Hematopoietic multipotent progenitor cell (in vitro differentiated cells): ENCODE measurements at regions not wholly inside any gene's neighbourhood (a gene's known extent, or its start where the extent isn't known, plus 50 kb on each side); places are given as distances from the start of the nearest gene placed in this dataset.
"Not testable (repeated sequence)": the region's sequence is repeated elsewhere in the genome, so short reads cannot be mapped to it uniquely, and the experiment has no call there.

Source experiments
- DNase-seq, 3 donors: peaks; one replicate each; pipeline ENCODE4 v3.0.0-alpha.2; 2011 to 2015; ENCODE audit warnings: low read depth in 2 of 3, low spot score in 2 of 3

DNA sequence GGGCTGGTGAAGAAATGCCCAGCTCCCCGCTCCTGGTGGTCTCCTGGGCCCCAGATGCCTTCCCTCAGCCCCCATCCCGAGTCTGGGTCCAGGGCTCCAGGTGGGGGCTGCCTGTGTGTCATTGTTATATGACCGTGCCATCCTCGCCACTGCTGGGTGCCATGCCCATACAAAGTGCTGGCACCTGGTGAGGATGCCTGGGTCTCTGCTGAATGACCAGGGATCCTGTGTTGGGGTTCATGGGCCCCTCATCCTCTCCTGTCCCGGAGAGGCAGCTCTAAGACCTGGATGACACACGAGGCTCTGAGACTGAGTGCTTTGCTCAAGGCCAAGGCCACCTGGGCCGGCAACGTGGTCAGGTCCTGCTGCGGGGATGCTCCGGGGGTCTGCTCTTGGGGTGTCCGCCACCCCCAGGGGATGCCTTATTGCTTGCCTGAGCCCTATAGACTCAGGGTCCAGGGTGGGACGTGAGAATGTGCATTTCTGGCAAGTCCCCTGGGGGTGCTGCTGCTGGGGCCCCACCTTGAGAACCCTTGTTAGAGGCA lies 206.9 kb downstream of the LAT start:
- DNase-seq = not testable (repeated sequence)

DNA sequence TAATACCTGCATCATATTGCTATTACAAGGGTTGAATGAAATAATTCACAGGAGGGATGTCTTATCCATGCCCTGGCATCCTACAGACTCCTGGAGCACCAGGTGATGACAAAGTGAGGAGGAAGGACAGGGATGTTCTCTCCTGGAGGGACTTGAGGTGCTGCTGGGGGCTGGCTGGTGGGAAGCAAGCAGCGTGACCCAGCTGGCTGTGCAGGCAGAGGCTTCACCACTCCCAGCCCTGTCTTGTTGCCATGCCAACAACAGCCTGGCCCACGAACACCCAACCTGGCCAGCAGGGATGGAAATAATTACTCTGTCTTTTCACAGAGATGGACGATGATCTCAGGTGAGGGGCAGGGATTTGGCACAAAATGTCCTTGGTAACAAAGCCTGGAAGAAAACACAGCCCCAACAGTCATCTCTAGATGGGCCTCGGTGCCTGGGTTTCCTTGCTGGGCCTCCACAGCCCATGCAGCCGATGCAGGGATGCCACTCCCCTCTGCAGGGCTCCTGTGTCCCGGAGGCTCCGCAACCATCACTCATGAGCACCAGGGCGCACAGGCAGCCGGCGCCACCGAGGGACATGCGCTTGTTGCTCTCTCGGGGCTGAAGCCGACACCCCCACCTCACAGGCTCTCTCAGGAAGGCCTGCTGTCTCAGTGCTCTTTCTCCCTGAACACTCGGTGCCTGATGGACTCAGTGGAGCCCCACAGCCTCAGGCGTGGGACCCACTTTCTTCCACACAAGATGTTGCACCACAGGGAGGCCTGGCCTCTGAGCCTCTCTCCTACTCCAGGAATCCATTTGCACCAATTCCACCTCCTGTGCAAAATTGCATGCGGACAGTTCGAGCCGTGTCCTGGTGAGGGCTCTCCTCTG lies 205.9 kb downstream of the LAT start:
- not testable (repeated sequence) for DNase-seq

DNA sequence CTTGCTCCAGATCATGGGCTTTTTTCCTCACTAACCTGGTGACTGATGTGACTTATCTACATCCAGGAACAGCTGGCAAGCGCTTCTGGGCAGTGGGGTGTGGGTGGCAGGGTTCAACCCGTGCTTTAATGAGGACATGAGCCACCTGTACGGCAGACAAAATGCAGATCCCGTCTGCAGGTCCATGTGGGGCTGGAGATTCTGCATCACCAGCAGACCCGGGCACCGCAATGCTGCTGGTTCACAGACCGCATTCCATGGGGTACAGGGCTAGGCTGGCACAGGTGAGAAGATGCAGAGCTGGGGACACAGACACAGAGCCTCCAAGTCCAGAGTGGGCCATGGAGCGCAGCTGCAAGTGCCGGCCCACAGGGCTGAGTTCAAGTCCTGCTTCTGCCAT lies 204.0 kb downstream of the LAT start:
- not testable (repeated sequence) for DNase-seq

- not testable (repeated sequence) for DNase-seq
These were observed 201.7 kb downstream of the LAT start for GRCh38 chr16:29186306-29187220.

DNA sequence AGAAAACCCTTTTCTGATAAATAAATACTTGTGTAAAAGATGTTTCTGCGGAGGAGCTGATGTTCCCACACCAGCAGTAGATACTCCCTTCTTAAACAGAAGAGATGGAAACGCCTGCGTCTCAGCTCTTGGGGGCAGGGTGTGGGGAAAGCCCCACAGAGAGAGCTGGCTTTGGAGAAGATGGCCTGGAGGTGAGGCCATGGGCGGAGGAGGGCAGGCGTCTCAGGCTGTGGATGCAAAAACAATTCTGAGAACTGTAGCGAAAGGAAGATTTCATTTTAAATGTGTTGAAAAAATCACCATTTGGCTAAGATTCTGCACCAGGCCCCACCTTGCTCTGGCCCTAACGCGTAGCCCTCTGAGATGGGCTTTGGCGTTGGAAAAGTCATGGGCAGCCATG lies 201.0 kb downstream of the LAT start:
- not testable (repeated sequence) for DNase-seq

GRCh38 chr16:29184738-29185438 lies 200.0 kb downstream of the LAT start:
- not testable (repeated sequence) for DNase-seq

GRCh38 chr16:29182940-29183868 lies 198.4 kb downstream of the LAT start:
- not testable (repeated sequence) for DNase-seq

DNA sequence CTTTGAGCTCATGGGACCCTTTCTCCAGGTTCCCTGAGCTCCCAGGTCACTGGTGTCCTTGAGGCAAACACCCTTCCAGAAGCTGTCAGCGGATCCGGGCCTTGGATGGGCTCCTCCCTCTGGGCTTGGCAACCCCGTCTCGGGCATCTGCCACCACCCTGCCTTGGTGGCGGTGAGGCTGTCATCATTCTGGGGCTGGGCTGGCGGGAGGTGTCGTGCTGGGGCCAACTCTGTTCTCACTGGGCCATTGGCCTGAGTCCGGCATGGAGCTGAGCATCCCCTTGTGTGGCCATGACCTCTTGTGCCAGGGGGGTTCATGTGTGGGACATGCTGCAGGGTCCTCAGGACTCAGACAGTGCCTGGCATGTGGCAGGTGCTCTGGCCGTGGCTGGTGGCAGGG lies 197.6 kb downstream of the LAT start:
- no peak for DNase-seq

DNA sequence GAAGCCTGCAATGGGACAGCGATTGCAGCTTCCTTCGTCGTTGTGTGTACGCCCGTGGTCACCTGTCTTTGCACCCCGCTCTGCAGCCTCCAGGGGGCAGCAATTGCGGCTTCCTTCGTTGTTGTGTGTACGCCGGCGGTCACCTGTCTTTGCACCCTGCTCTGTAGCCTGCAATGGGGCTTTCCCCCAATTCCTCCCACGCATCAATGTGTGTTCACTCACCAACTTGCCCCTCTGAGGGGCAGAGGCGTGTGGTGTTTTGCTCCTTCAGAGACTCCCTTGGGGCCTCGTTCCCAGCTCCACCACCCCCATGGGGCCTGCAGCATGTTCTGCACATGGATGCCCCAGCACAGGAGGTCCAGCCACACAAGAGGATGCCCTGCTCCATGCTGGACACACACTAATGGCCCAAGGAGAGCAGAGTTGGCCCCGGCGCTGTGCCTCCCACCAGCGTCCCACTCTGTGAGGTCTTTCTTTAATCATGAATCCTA lies 197.1 kb downstream of the LAT start:
- not testable (repeated sequence) for DNase-seq

DNA sequence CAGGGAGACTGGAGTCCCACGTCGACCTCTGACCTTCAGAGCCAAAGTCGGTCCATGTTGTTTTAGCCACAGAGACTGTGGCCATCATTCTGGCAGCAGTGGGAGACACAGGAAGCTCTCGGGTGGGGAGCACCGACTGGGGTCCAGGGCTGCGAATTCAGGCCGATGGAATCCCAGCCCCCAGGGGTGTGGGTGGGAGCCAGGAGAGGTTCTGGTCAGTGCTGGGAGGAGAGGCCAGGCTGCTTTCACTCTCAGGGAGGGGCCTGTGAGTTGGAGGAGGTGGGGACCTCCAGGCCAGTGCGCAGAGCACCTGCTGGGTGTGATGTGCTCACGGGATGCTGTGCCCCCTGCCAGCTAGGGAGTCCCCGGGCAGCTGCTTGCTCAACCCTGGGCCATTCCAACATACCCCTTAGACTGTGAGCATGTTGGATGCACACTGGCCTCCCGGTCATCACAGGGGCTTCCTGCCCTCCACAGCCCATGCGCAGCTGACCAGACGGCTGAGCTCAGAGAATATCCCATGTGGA lies 196.5 kb downstream of the LAT start:
- DNase-seq = not testable (repeated sequence)

DNA sequence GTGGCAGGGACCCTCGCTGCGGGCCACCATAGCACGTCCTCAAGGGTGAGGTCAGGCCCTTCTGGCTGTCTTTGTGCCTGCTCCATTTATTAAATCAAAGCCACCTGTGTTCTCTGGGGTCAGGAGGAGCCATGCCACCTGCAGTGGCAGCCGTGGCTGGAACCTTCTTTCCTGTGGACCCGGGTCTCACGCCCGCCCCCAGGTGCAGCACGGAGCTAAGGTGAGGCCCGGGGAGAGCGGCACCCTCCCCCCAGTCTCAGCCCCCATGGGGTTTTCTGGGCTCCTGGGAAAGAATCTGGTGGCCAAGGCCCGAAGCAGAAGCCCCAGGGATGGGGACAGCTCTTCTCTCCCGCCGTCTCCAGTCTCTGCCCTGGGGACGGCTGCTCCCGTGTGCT lies 195.4 kb downstream of the LAT start:
- not testable (repeated sequence) for DNase-seq

GRCh38 chr16:29179401-29180205 lies 194.8 kb downstream of the LAT start:
- DNase-seq = not testable (repeated sequence)

DNA sequence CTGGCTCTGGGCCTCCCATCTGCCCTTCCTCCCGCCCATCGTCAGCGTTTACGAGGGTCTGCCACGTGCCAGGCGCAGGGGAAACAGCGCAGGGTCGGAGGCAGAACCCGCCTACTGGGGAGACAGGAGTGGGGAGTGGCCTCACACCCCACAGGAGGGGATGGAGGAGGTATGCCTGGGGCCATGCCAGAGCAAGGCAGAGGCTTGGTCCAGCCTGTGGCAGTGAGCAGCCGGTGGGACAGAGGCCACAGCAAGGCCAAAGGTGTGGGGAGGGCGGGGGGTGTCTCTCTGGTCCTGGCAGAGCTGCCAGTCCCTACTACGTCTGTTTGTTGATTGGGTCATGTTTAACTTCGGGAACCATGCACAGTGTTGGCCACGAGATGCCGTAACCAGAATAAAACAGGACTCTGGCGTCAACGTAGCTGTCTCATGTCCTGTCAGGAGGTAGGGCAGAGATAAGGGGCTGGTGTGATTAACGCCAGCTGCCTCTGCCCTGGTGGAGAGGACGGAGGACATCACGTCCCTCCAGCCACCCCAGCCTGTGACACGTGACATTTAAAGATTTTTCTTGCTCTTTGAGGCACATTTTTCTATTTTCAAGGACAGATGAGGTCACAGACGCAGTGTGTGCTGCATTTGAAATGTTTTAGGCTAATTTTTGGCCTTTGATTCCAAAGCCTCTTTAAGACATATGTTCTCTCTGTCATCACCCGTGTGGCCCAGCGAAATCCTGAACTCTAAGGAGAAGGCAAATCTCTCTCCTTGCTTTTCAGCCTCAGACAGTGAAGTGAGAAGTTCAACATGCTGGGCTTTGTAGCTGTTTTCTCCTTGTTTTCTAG lies 193.3 kb downstream of the LAT start:
- DNase-seq = peak in 1 of 3 donors; percentile 6

GRCh38 chr16:29177203-29177887 lies 192.5 kb downstream of the LAT start:
- DNase-seq = not testable (repeated sequence)

DNA sequence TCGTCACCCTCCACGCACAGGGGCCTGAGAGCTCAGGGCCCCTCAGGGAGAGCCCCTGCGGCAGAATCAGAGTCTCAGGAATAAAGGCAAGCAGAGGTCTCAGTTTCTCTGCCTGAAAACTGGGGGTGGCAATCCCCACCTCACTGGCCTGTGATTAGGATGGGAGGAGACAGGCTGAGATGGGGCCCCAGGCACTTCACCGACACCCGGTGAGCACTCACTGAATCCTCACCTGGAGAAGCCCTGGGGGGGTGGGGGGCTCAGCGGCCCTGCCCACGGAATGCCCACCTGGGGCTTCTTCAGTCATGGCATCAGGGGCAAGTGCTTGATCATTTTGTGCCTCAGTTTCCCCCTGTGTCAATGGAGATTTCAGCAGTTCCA lies 192.0 kb downstream of the LAT start:
- not testable (repeated sequence) for DNase-seq

GRCh38 chr16:29176154-29176470 lies 191.3 kb downstream of the LAT start:
- not testable (repeated sequence) for DNase-seq
